H9 (cell line): ENCODE measurements at regions not wholly inside any gene's neighbourhood (a gene's known extent, or its start where the extent isn't known, plus 50 kb on each side); places are given as distances from the start of the nearest gene placed in this dataset.

Experiments used
- DNase-seq: peaks from one replicate; pipeline ENCODE4 v3.0.0-alpha.2; 2017
- H2AFZ ChIP-seq: one replicate; pipeline ENCODE4 v1.6.1; 2013; ENCODE audit warnings: mild to moderate bottlenecking, low read length, control low read depth, moderate library complexity
- H2AK5ac ChIP-seq: 2 replicates; pipeline ENCODE4 v1.6.1; 2013; ENCODE audit warnings: low read length, control low read depth, mixed read lengths; ENCODE audit not compliant: insufficient read length
- H2BK120ac ChIP-seq: one replicate; pipeline ENCODE4 v1.6.1; 2013; ENCODE audit warnings: low read depth, mild to moderate bottlenecking, low read length, control low read depth, inconsistent platforms; ENCODE audit not compliant: poor library complexity, severe bottlenecking
- H2BK12ac ChIP-seq: 2 replicates; pipeline ENCODE4 v1.6.1; 2013; ENCODE audit warnings: low read length, control low read depth, mixed read lengths, low read depth; ENCODE audit not compliant: insufficient read length
- H2BK15ac ChIP-seq: 2 replicates; pipeline ENCODE4 v1.6.1; 2013; ENCODE audit warnings: low read depth, low read length, control low read depth
- H2BK20ac ChIP-seq: one replicate; pipeline ENCODE4 v1.6.1; 2013; ENCODE audit warnings: low read depth, mild to moderate bottlenecking, low read length, control low read depth, inconsistent platforms; ENCODE audit not compliant: poor library complexity, severe bottlenecking
- H2BK5ac ChIP-seq: 2 replicates; pipeline ENCODE4 v1.6.1; 2013; ENCODE audit warnings: low read length, control low read depth, mixed read lengths; ENCODE audit not compliant: insufficient read length
- H3K14ac ChIP-seq: 2 replicates; pipeline ENCODE4 v1.6.1; 2013; ENCODE audit warnings: low read length, control low read depth; ENCODE audit not compliant: insufficient read depth
- H3K18ac ChIP-seq: 2 replicates; pipeline ENCODE4 v1.6.1; 2013; ENCODE audit warnings: low read depth, mild to moderate bottlenecking, mixed read lengths, low read length, control low read depth; ENCODE audit not compliant: insufficient read length
- H3K23ac ChIP-seq: 2 replicates; pipeline ENCODE4 v1.6.1; 2013; ENCODE audit warnings: low read length, control low read depth, mixed read lengths, low read depth; ENCODE audit not compliant: insufficient read length
- H3K23me2 ChIP-seq: 2 replicates; pipeline ENCODE4 v1.6.1; 2013; ENCODE audit warnings: low read depth, mild to moderate bottlenecking, mixed read lengths, low read length, control low read depth; ENCODE audit not compliant: insufficient read length, poor library complexity, severe bottlenecking
- H3K27ac ChIP-seq: 2 replicates; pipeline ENCODE4 v1.5.1; 2013; ENCODE audit warnings: low read length, control low read depth, mixed read lengths, low read depth; ENCODE audit not compliant: insufficient read length
- H3K27me3 ChIP-seq: 2 replicates; pipeline ENCODE4 v1.6.1; 2013; ENCODE audit warnings: low read length, control low read depth, inconsistent platforms; ENCODE audit not compliant: insufficient read depth
- H3K4ac ChIP-seq: 2 replicates; pipeline ENCODE4 v1.6.1; 2013; ENCODE audit warnings: low read depth, mild to moderate bottlenecking, control low read depth, inconsistent platforms, low read length, moderate library complexity
- H3K4me1 ChIP-seq: 2 replicates; pipeline ENCODE4 v1.6.1; 2013; ENCODE audit warnings: low read length, control low read depth, inconsistent platforms; ENCODE audit not compliant: insufficient read depth
- H3K4me2 ChIP-seq: 2 replicates; pipeline ENCODE4 v1.6.1; 2013; ENCODE audit warnings: low read length, control low read depth, mixed read lengths; ENCODE audit not compliant: insufficient read length, insufficient read depth
- H3K56ac ChIP-seq: 2 replicates; pipeline ENCODE4 v1.6.1; 2013; ENCODE audit warnings: low read depth, mild to moderate bottlenecking, mixed read lengths, low read length, control low read depth; ENCODE audit not compliant: insufficient read length
- H3K79me1 ChIP-seq: 2 replicates; pipeline ENCODE4 v1.6.1; 2013; ENCODE audit warnings: low read depth, mild to moderate bottlenecking, moderate library complexity, low read length, control low read depth, inconsistent platforms; ENCODE audit not compliant: insufficient read depth, poor library complexity, severe bottlenecking
- H3K79me2 ChIP-seq: 2 replicates; pipeline ENCODE4 v1.6.1; 2013; ENCODE audit warnings: low read length, control low read depth, inconsistent platforms; ENCODE audit not compliant: insufficient read depth
- H3K9ac ChIP-seq: 2 replicates; pipeline ENCODE4 v1.6.1; 2013; ENCODE audit warnings: low read length, control low read depth, mixed read lengths; ENCODE audit not compliant: insufficient read length; ENCODE audit errors: extremely low read depth
- H3K9me3 ChIP-seq: one replicate; pipeline ENCODE4 v1.6.1; 2013; ENCODE audit warnings: low read depth, low read length, inconsistent platforms; ENCODE audit not compliant: control insufficient read depth
- H3T11ph ChIP-seq: one replicate; pipeline ENCODE4 v1.6.1; 2013; ENCODE audit warnings: mild to moderate bottlenecking, low read length, control low read depth, inconsistent platforms
- H4K20me1 ChIP-seq: one replicate; pipeline ENCODE4 v1.6.1; 2013; ENCODE audit not compliant: control insufficient read depth, insufficient read length, insufficient read depth
- H4K5ac ChIP-seq: 2 replicates; pipeline ENCODE4 v1.6.1; 2013; ENCODE audit warnings: low read depth, mild to moderate bottlenecking, mixed read lengths, low read length, control low read depth; ENCODE audit not compliant: insufficient read length
- H4K8ac ChIP-seq: replicated peaks from 2 replicates; pipeline ENCODE4 v1.6.1; 2013; ENCODE audit warnings: low read length, control low read depth, mixed read lengths, low read depth; ENCODE audit not compliant: insufficient read length
- H4K91ac ChIP-seq: 2 replicates; pipeline ENCODE4 v1.6.1; 2013; ENCODE audit warnings: low read depth, mild to moderate bottlenecking, moderate library complexity, mixed read lengths, low read length, control low read depth; ENCODE audit not compliant: insufficient read length
- H3K27ac Mint-ChIP-seq, 3 experiments: 2 replicates in 2 of 3; 3 replicates in 1 of 3; pipeline ENCODE4 v1.8.0; 2020 to 2021; ENCODE audit warnings: mixed read lengths in 3 of 3, mild to moderate bottlenecking in 1 of 3, moderate library complexity in 1 of 3
- H3K27me3 Mint-ChIP-seq: 2 replicates; pipeline ENCODE4 v1.8.0; 2021; ENCODE audit warnings: low read depth, mild to moderate bottlenecking, moderate library complexity, mixed read lengths
- H3K36me3 Mint-ChIP-seq, 3 experiments: 2 replicates in 2 of 3; 3 replicates in 1 of 3; pipeline ENCODE4 v1.8.0; 2020 to 2021; ENCODE audit warnings: low read depth in 3 of 3, mixed read lengths in 3 of 3; ENCODE audit not compliant: insufficient read depth in 1 of 3
- H3K4me1 Mint-ChIP-seq, 2 experiments: 2 replicates each; pipeline ENCODE4 v1.8.0; 2020; ENCODE audit warnings: mixed read lengths in 2 of 2
- H3K4me3 Mint-ChIP-seq, 2 experiments: 2 replicates in 1 of 2; 3 replicates in 1 of 2; pipeline ENCODE4 v1.8.0; 2020 to 2021; ENCODE audit warnings: mild to moderate bottlenecking in 2 of 2, mixed read lengths in 2 of 2, moderate library complexity in 1 of 2
- H3K9me3 Mint-ChIP-seq, 2 experiments: 2 replicates in 1 of 2; 3 replicates in 1 of 2; pipeline ENCODE4 v1.8.0; 2020; ENCODE audit warnings: mild to moderate bottlenecking in 2 of 2, mixed read lengths in 2 of 2, moderate library complexity in 1 of 2
- CTCF ChIP-seq: fragments of 200-600 bp; sonication (generic); conservative IDR thresholded peaks from 3 replicates; pipeline ENCODE4 v1.8.0; 2021; ENCODE audit warnings: antibody characterized with exemption, mild to moderate bottlenecking
- WGBS: extraction: QIAGEN DNeasy Blood & Tissue Kit; methylation state at CpG from one replicate; pipeline ENCODE4 v1.1.7; 2013; ENCODE audit warnings: missing lambda C conversion rate, low lambda C conversion rate, mixed read lengths; ENCODE audit not compliant: insufficient read length; ENCODE audit errors: extremely low coverage; 5-methylcytosine and 5-hydroxymethylcytosine counted together

GRCh38 chr10:57098146-57098545 lies 737.1 kb upstream of the ZWINT start:
- Mint-ChIP-seq H3K9me3 (peaks cover 9 to 11% of the 10 kb centered on the region in 2 experiments), H3K27me3 (peaks cover 2% of the 10 kb centered on the region; the same call in 1 of the 2 replicates), H3K27ac (no peak overlapping the region; a peak in 1 of 7 replicates), H3K4me3 (no peak overlapping the region), H3K36me3 (peaks cover 8 to 29% (median 9%) of the 10 kb centered on the region in 3 experiments; a peak in 6 of 7 replicates), H3K4me1 (peaks cover 15 to 18% of the 10 kb centered on the region in 2 experiments)
- H3K56ac ChIP-seq = no peak overlapping the region
- H3K79me2 ChIP-seq = no peaks in the 10 kb centered on the region
- H3K23me2 ChIP-seq = no peaks in the 10 kb centered on the region
- no peak overlapping the region for H3K4me2 ChIP-seq
- H3K27me3 ChIP-seq = no peaks in the 10 kb centered on the region
- H3K4ac ChIP-seq = no peak overlapping the region
- no peak overlapping the region for H2BK5ac ChIP-seq
- no peak overlapping the region for H3K27ac ChIP-seq
- H3K9ac ChIP-seq = no peak overlapping the region
- no peak overlapping the region for H2BK12ac ChIP-seq
- peaks cover 14% of the 10 kb centered on the region for H3K9me3 ChIP-seq
- H2BK120ac ChIP-seq = no peak overlapping the region
- no peak overlapping the region for H2AFZ ChIP-seq
- H3K4me1 ChIP-seq = no peaks in the 10 kb centered on the region
- no peak for TF ChIP-seq CTCF
- H3K79me1 ChIP-seq = no peaks in the 10 kb centered on the region
- no peak overlapping the region for H3K14ac ChIP-seq
- H4K20me1 ChIP-seq = no peaks in the 10 kb centered on the region
- DNase-seq = no peak
- WGBS = no CpG with 5 or more reads among the region's 2 CpGs
- H2BK15ac ChIP-seq = no peak overlapping the region
- H4K5ac ChIP-seq = no peak overlapping the region
- no peak overlapping the region for H2BK20ac ChIP-seq
- no peak overlapping the region for H3K18ac ChIP-seq
- no peak overlapping the region for H2AK5ac ChIP-seq
- no peak overlapping the region for H3K23ac ChIP-seq
- H3T11ph ChIP-seq = no peak overlapping the region
- no peak overlapping the region for H4K8ac ChIP-seq
- no peak overlapping the region for H4K91ac ChIP-seq
